ENCODE measurements at regions not wholly inside any gene's neighbourhood (a gene's known extent, or its start where the extent isn't known, plus 50 kb on each side); places are given as distances from the start of the nearest gene placed in this dataset.

DNA sequence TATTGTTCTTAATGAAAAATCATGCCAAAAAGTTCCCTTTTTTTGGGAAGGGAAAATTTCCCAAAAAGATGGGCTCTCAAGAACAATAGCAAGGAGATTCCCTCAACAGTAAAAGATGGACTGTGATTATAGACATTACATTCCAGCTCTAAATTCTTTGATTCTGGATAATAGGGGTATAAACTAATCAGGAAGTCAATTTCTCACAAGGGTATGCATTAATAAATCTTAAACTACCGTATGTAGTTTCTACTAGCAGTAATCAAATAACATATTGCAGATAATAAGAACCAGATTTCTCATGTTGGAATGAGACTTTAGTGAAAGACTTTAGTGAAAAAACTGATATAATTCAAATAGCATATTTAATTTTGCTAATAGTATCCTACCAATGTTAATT, 144.8 kb upstream of the PTPRG start:
- Histone ChIP-seq H3K27ac (ENCODE audit: insufficient read depth, low read length) (no peak overlapping the region), H2AFZ (ENCODE audit: low read length) (no peak overlapping the region), H3K4me2 (ENCODE audit: extremely low read depth, insufficient read depth, low read length) (no peak overlapping the region), H3K4me1 (ENCODE audit: control insufficient read depth, extremely low read depth, insufficient read depth, low read length) (no peaks in the 10 kb centered on the region), H4K20me1 (ENCODE audit: control insufficient read depth, extremely low read depth, insufficient read depth, low read length) (no peaks in the 10 kb centered on the region), H3K36me3 (ENCODE audit: control insufficient read depth, insufficient read depth, low read length) (no peaks in the 10 kb centered on the region), H3K4me3 (replicated peaks in 1 of 4; ENCODE audit: control extremely low read depth in 1 of 4, insufficient read depth in 1 of 4, low read depth in 3 of 4, low read length in 4 of 4) (no peak overlapping the region), H3K9ac (ENCODE audit: insufficient read depth, low read length) (no peak overlapping the region), H3K9me3 (ENCODE audit: control insufficient read depth, insufficient read depth, low read depth, low read length) (no peaks in the 10 kb centered on the region), H3K27me3 (ENCODE audit: control insufficient read depth, insufficient read depth, low read length) (no peaks in the 10 kb centered on the region), H3K79me2 (ENCODE audit: control insufficient read depth, insufficient read depth, low read length) (no peaks in the 10 kb centered on the region)
- DNase-seq (ENCODE audit: low read depth in 2 of 2), result no peak
- TF ChIP-seq CTCF (conservative IDR thresholded peaks at IDR 0.05 in 1 of 2, IDR thresholded peaks at IDR 0.05 in 1 of 2; ENCODE audit: low read depth in 1 of 2, low read length in 2 of 2) (no peak), EZH2 (IDR thresholded peaks at IDR 0.05; ENCODE audit: low read length, missing control alignments) (no peak)

- Histone ChIP-seq H3K9ac (ENCODE audit: insufficient read depth, low read length) (no peak overlapping the region), H3K36me3 (ENCODE audit: control insufficient read depth, insufficient read depth, low read length) (no peaks in the 10 kb centered on the region), H3K27ac (ENCODE audit: insufficient read depth, low read length) (no peak overlapping the region), H3K4me3 (replicated peaks in 1 of 4; ENCODE audit: control extremely low read depth in 1 of 4, insufficient read depth in 1 of 4, low read depth in 3 of 4, low read length in 4 of 4) (no peak overlapping the region), H4K20me1 (ENCODE audit: control insufficient read depth, extremely low read depth, insufficient read depth, low read length) (no peaks in the 10 kb centered on the region), H3K4me1 (ENCODE audit: control insufficient read depth, extremely low read depth, insufficient read depth, low read length) (no peaks in the 10 kb centered on the region), H3K79me2 (ENCODE audit: control insufficient read depth, insufficient read depth, low read length) (no peaks in the 10 kb centered on the region), H3K9me3 (ENCODE audit: control insufficient read depth, insufficient read depth, low read depth, low read length) (no peaks in the 10 kb centered on the region), H2AFZ (ENCODE audit: low read length) (no peak overlapping the region), H3K27me3 (ENCODE audit: control insufficient read depth, insufficient read depth, low read length) (no peaks in the 10 kb centered on the region), H3K4me2 (ENCODE audit: extremely low read depth, insufficient read depth, low read length) (no peak overlapping the region)
- peak; percentile 17 to 78 for DNase-seq (ENCODE audit: low read depth in 2 of 2)
- no peak for TF ChIP-seq EZH2 (IDR thresholded peaks at IDR 0.05; ENCODE audit: low read length, missing control alignments)
- no peak for TF ChIP-seq CTCF (conservative IDR thresholded peaks at IDR 0.05 in 1 of 2, IDR thresholded peaks at IDR 0.05 in 1 of 2; ENCODE audit: low read depth in 1 of 2, low read length in 2 of 2)
These were observed 144.0 kb upstream of the PTPRG start for GRCh38 chr3:61417352-61417751.

GRCh38 chr3:61420136-61420759, 141.1 kb upstream of the PTPRG start:
- Histone ChIP-seq H3K4me1 (ENCODE audit: control insufficient read depth, extremely low read depth, insufficient read depth, low read length) (no peaks in the 10 kb centered on the region), H3K27ac (ENCODE audit: insufficient read depth, low read length) (no peak overlapping the region), H3K27me3 (ENCODE audit: control insufficient read depth, insufficient read depth, low read length) (no peaks in the 10 kb centered on the region), H3K9me3 (ENCODE audit: control insufficient read depth, insufficient read depth, low read depth, low read length) (no peaks in the 10 kb centered on the region), H3K36me3 (ENCODE audit: control insufficient read depth, insufficient read depth, low read length) (no peaks in the 10 kb centered on the region), H3K4me2 (ENCODE audit: extremely low read depth, insufficient read depth, low read length) (no peak overlapping the region), H3K9ac (ENCODE audit: insufficient read depth, low read length) (no peak overlapping the region), H3K4me3 (replicated peaks in 1 of 4; ENCODE audit: control extremely low read depth in 1 of 4, insufficient read depth in 1 of 4, low read depth in 3 of 4, low read length in 4 of 4) (no peak overlapping the region), H2AFZ (ENCODE audit: low read length) (no peak overlapping the region), H3K79me2 (ENCODE audit: control insufficient read depth, insufficient read depth, low read length) (no peaks in the 10 kb centered on the region), H4K20me1 (ENCODE audit: control insufficient read depth, extremely low read depth, insufficient read depth, low read length) (no peaks in the 10 kb centered on the region)
- no peak for TF ChIP-seq CTCF (conservative IDR thresholded peaks at IDR 0.05 in 1 of 2, IDR thresholded peaks at IDR 0.05 in 1 of 2; ENCODE audit: low read depth in 1 of 2, low read length in 2 of 2)
- no peak for TF ChIP-seq EZH2 (IDR thresholded peaks at IDR 0.05; ENCODE audit: low read length, missing control alignments)
- no peak for DNase-seq (ENCODE audit: low read depth in 2 of 2)

Measured in fibroblast of lung (primary cell).